ENCODE measurements at regions not wholly inside any gene's neighbourhood (a gene's known extent, or its start where the extent isn't known, plus 50 kb on each side); places are given as distances from the start of the nearest gene placed in this dataset.

DNA sequence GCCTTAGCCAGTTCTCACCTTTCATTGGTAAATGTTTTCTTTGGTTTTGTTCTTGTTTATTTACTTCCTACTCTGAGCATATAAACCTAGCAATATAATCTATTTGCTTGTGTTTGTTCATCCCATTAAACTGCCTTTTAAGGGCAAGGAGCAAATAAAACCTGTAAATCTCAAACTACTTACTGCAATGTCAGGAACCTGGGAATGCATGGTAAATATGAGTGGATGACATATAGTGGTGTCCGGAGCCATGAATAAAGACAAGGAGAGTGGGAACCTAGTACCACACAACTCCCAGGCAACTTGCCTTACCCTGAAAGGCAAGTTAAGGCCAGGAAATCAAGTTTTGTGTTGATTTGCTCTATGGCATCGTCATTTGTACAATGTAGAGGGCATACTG lies 1133.7 kb upstream of the NCAM2 start:
- TF ChIP-seq, protein P1, sequence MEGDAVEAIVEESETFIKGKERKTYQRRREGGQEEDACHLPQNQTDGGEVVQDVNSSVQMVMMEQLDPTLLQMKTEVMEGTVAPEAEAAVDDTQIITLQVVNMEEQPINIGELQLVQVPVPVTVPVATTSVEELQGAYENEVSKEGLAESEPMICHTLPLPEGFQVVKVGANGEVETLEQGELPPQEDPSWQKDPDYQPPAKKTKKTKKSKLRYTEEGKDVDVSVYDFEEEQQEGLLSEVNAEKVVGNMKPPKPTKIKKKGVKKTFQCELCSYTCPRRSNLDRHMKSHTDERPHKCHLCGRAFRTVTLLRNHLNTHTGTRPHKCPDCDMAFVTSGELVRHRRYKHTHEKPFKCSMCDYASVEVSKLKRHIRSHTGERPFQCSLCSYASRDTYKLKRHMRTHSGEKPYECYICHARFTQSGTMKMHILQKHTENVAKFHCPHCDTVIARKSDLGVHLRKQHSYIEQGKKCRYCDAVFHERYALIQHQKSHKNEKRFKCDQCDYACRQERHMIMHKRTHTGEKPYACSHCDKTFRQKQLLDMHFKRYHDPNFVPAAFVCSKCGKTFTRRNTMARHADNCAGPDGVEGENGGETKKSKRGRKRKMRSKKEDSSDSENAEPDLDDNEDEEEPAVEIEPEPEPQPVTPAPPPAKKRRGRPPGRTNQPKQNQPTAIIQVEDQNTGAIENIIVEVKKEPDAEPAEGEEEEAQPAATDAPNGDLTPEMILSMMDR (IDR thresholded peaks at IDR 0.05): no peak
- no peak for TF ChIP-seq POLR2AphosphoS5 (IDR thresholded peaks at IDR 0.05; ENCODE audit: low read depth, low read length)
